GM23338 (cell line): ENCODE measurements at regions not wholly inside any gene's neighbourhood (a gene's known extent, or its start where the extent isn't known, plus 50 kb on each side); places are given as distances from the start of the nearest gene placed in this dataset.

Experiments used
- CREB1 ChIP-seq: fragments of 250-450 bp; sonication (Bioruptor Pico); IDR thresholded peaks from 2 replicates; pipeline ENCODE4 v1.5.0; 2020; ENCODE audit warnings: low read depth, mild to moderate bottlenecking, moderate library complexity
- EZH2 ChIP-seq: fragments of 200-600 bp; sonication (generic); IDR thresholded peaks from one replicate; pipeline ENCODE4 v1.8.0; 2017; ENCODE audit warnings: antibody characterized with exemption, mild to moderate bottlenecking, low read depth; ENCODE audit not compliant: unreplicated experiment
- POLR2AphosphoS5 ChIP-seq: IDR thresholded peaks from 2 replicates; pipeline ENCODE4 v1.6.1; 2016; ENCODE audit warnings: antibody characterized with exemption, low read depth
- REST ChIP-seq: IDR thresholded peaks from one replicate; pipeline ENCODE4 v1.6.1; 2018; ENCODE audit warnings: antibody characterized with exemption; ENCODE audit not compliant: unreplicated experiment
- STAT1 ChIP-seq: IDR thresholded peaks from one replicate; pipeline ENCODE4 v1.6.1; 2016; ENCODE audit warnings: antibody characterized with exemption; ENCODE audit not compliant: unreplicated experiment
- TF ChIP-seq, protein P1 (sequence below), 2 experiments: fragments of 200-600 bp in 1 of 2; sonication (generic) in 1 of 2; conservative IDR thresholded peaks; 2 replicates each; pipeline versions ENCODE4 v1.5.1 to v1.6.1; 2016 to 2017; ENCODE audit warnings: antibody characterized with exemption in 2 of 2, low read depth in 2 of 2, mild to moderate bottlenecking in 2 of 2, moderate library complexity in 1 of 2
- TF ChIP-seq, protein P2 (sequence below): IDR thresholded peaks from 2 replicates; pipeline ENCODE4 v1.6.1; 2016; ENCODE audit warnings: antibody characterized with exemption

DNA sequence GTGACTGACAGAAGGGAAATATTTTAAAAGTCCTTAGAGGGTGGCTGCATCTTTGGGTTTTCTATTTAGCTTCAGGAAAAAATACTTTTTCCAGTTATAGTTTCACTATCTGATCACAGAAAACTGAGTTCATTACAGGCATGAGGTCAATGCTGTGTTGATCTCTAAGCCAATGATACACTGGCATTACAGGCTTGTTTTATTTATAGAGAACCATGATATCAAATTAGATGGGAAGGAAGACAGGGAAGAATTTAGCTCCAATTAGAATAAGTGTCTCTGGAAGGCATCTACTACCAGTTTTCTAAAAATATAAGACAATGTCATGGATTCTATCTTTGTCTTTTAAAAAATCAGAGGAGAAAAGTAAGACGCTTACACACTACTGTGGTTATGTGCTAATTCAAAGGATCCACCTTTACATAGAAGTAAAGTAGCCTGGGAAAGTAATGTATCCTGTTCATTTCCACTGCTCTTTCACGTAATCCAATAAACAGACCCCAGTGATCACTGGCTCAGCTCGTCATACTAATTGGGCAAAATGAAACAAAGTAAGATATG lies 344.5 kb upstream of the PPARGC1A start:
- TF ChIP-seq EZH2, result no peak
- TF ChIP-seq CREB1, result no peak
- TF ChIP-seq, protein P1, sequence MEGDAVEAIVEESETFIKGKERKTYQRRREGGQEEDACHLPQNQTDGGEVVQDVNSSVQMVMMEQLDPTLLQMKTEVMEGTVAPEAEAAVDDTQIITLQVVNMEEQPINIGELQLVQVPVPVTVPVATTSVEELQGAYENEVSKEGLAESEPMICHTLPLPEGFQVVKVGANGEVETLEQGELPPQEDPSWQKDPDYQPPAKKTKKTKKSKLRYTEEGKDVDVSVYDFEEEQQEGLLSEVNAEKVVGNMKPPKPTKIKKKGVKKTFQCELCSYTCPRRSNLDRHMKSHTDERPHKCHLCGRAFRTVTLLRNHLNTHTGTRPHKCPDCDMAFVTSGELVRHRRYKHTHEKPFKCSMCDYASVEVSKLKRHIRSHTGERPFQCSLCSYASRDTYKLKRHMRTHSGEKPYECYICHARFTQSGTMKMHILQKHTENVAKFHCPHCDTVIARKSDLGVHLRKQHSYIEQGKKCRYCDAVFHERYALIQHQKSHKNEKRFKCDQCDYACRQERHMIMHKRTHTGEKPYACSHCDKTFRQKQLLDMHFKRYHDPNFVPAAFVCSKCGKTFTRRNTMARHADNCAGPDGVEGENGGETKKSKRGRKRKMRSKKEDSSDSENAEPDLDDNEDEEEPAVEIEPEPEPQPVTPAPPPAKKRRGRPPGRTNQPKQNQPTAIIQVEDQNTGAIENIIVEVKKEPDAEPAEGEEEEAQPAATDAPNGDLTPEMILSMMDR (conservative IDR thresholded peaks at IDR 0.05; ENCODE audit: low read depth in 2 of 2), result no peak
- TF ChIP-seq REST, result no peak
- no peak for TF ChIP-seq STAT1
- no peak for TF ChIP-seq POLR2AphosphoS5
- TF ChIP-seq, protein P2, sequence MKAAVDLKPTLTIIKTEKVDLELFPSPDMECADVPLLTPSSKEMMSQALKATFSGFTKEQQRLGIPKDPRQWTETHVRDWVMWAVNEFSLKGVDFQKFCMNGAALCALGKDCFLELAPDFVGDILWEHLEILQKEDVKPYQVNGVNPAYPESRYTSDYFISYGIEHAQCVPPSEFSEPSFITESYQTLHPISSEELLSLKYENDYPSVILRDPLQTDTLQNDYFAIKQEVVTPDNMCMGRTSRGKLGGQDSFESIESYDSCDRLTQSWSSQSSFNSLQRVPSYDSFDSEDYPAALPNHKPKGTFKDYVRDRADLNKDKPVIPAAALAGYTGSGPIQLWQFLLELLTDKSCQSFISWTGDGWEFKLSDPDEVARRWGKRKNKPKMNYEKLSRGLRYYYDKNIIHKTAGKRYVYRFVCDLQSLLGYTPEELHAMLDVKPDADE, result no peak
